A673 (cell line): ENCODE measurements at regions not wholly inside any gene's neighbourhood (a gene's known extent, or its start where the extent isn't known, plus 50 kb on each side); places are given as distances from the start of the nearest gene placed in this dataset.

Source experiments
- BruUV-seq: library from RNA; stranded (reverse); fragments of 400-500 nt; replicated peaks from 2 replicates; lab custom pipeline; 2021; lab: Mats Ljungman, UMichigan
- CTCF ChIA-PET: fragments of 300-600 bp; sonication (Branson Sonifier 250); formaldehyde crosslinking; loops from one replicate; lab custom pipeline; 2022; ENCODE audit warnings: antibody characterized with exemption; lab: Charles Lee
- POLR2A ChIA-PET: fragments of 300-600 bp; sonication (Branson Sonifier 250); formaldehyde crosslinking; loops from one replicate; lab custom pipeline; 2022; ENCODE audit warnings: antibody characterized with exemption; ENCODE audit not compliant: low non-redundant PET; lab: Charles Lee
- DNase-seq: peaks from one replicate; pipeline ENCODE4 v3.0.0-alpha.2; 2015; ENCODE audit warnings: low spot score
- H3K27ac ChIP-seq: fragments of 200-600 bp; sonication (generic); 2 replicates; pipeline ENCODE4 v1.5.1; 2016; ENCODE audit warnings: mixed run types, low read depth, mild to moderate bottlenecking, mixed read lengths, antibody characterized with exemption, low read length; ENCODE audit not compliant: poor library complexity, severe bottlenecking
- H3K27me3 ChIP-seq: fragments of 200-600 bp; sonication (generic); replicated peaks from 2 replicates; pipeline ENCODE4 v1.6.1; 2017; ENCODE audit warnings: mixed run types, low read depth, mild to moderate bottlenecking, mixed read lengths, antibody characterized with exemption, low read length; ENCODE audit not compliant: insufficient read depth, poor library complexity
- H3K36me3 ChIP-seq: fragments of 200-600 bp; sonication (generic); 2 replicates; pipeline ENCODE4 v1.6.1; 2016; ENCODE audit warnings: mixed run types, mild to moderate bottlenecking, mixed read lengths, antibody characterized with exemption, low read length; ENCODE audit not compliant: insufficient read depth, poor library complexity, severe bottlenecking
- H3K4me1 ChIP-seq: fragments of 200-600 bp; sonication (generic); 2 replicates; pipeline ENCODE4 v1.6.1; 2017; ENCODE audit warnings: mixed run types, mild to moderate bottlenecking, mixed read lengths, antibody characterized with exemption, low read length; ENCODE audit not compliant: insufficient read depth, poor library complexity, severe bottlenecking
- H3K4me3 ChIP-seq: fragments of 200-600 bp; sonication (generic); 2 replicates; pipeline ENCODE4 v1.5.1; 2016; ENCODE audit warnings: low read depth, mixed run types, mild to moderate bottlenecking, mixed read lengths, low read length; ENCODE audit not compliant: poor library complexity, severe bottlenecking
- H3K9me3 ChIP-seq: fragments of 200-600 bp; sonication (generic); 2 replicates; pipeline ENCODE4 v1.6.1; 2016; ENCODE audit warnings: mixed run types, low read depth, mild to moderate bottlenecking, mixed read lengths, antibody characterized with exemption, low read length; ENCODE audit not compliant: poor library complexity, severe bottlenecking
- EZH2 ChIP-seq: fragments of 200-600 bp; sonication (generic); IDR thresholded peaks from 2 replicates; pipeline ENCODE4 v1.6.1; 2017; ENCODE audit warnings: borderline replicate concordance, low read depth, mild to moderate bottlenecking, mixed read lengths, antibody characterized with exemption, low read length; ENCODE audit not compliant: poor library complexity, severe bottlenecking
- intact Hi-C: fragments of 100-400 bp; cut with micrococcal nuclease; formaldehyde crosslinking; loops from one replicate; pipeline ENCODE4 v1.10.0; 2022; ENCODE audit not compliant: unreplicated experiment
- TF ChIP-seq, protein P1 (sequence below): fragments of 300-800, 200-600 bp; sonication (generic); conservative IDR thresholded peaks from 2 replicates; pipeline ENCODE4 v1.5.1; 2017; ENCODE audit warnings: low read depth, mild to moderate bottlenecking, antibody characterized with exemption, low read length, moderate library complexity, mixed read lengths

DNA sequence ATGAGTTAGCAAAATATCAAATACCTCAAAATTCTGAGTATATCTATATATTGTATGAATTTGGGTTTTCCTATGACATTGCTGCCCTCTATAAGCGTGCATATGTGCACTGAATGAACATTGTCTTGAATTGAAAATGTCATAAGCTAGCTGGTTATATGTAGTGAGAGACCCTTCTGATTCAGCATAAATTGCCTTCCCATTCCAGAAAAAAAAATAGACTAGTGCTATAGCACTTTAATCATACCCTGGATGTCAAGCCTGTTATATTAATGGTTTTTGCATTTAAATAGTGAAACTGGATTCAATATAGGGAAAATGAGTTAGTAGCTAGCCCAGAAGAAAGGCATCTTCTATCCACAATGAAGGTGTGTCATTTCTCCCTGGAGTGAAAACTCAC is 265.1 kb downstream of the TUSC7 start:
- DNase-seq, result no peak
- intact Hi-C loops, result no loop called here
- no peak overlapping the region for H3K4me3 ChIP-seq
- ChIA-PET CTCF (interaction anchor here (1.0 kb wide), 1 partner anchor 204 kb away, joined by 5 read pairs; no protein-coding TSS in a partner anchor), POLR2A (no interaction called here)
- no peaks in the 10 kb centered on the region for H3K4me1 ChIP-seq
- no peak overlapping the region for H3K27ac ChIP-seq
- no peaks in the 10 kb centered on the region for H3K27me3 ChIP-seq
- no peaks in the 10 kb centered on the region for H3K36me3 ChIP-seq
- no TSS peak for BruUV-seq
- H3K9me3 ChIP-seq, result no peaks in the 10 kb centered on the region
- TF ChIP-seq EZH2, result no peak
- TF ChIP-seq, protein P1, sequence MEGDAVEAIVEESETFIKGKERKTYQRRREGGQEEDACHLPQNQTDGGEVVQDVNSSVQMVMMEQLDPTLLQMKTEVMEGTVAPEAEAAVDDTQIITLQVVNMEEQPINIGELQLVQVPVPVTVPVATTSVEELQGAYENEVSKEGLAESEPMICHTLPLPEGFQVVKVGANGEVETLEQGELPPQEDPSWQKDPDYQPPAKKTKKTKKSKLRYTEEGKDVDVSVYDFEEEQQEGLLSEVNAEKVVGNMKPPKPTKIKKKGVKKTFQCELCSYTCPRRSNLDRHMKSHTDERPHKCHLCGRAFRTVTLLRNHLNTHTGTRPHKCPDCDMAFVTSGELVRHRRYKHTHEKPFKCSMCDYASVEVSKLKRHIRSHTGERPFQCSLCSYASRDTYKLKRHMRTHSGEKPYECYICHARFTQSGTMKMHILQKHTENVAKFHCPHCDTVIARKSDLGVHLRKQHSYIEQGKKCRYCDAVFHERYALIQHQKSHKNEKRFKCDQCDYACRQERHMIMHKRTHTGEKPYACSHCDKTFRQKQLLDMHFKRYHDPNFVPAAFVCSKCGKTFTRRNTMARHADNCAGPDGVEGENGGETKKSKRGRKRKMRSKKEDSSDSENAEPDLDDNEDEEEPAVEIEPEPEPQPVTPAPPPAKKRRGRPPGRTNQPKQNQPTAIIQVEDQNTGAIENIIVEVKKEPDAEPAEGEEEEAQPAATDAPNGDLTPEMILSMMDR, result no peak

- H3K9me3 ChIP-seq, result no peaks in the 10 kb centered on the region
- H3K4me3 ChIP-seq, result no peak overlapping the region
- TF ChIP-seq, protein P1, result no peak
- TF ChIP-seq EZH2, result no peak
- BruUV-seq, result no TSS peak
- H3K4me1 ChIP-seq, result no peaks in the 10 kb centered on the region
- no peak overlapping the region for H3K27ac ChIP-seq
- no peaks in the 10 kb centered on the region for H3K27me3 ChIP-seq
- intact Hi-C loops, result no loop called here
- DNase-seq, result no peak
- CTCF ChIA-PET, result no interaction called here
- H3K36me3 ChIP-seq, result no peaks in the 10 kb centered on the region
- POLR2A ChIA-PET, result no interaction called here
Observed at GRCh38 chr3:116977441-116977840, 267.9 kb downstream of the TUSC7 start.

GRCh38 chr3:116980099-116980498 is 270.5 kb downstream of the TUSC7 start:
- no peak for DNase-seq
- H3K27ac ChIP-seq, result no peak overlapping the region
- POLR2A ChIA-PET, result interaction anchor here (0.6 kb wide), 1 partner anchor 875 kb away, joined by 9 read pairs; no protein-coding TSS in a partner anchor
- TF ChIP-seq EZH2, result no peak
- TF ChIP-seq, protein P1, result no peak
- intact Hi-C loops, result no loop called here
- BruUV-seq, result no TSS peak
- H3K4me3 ChIP-seq, result no peak overlapping the region
- H3K36me3 ChIP-seq, result no peaks in the 10 kb centered on the region
- H3K9me3 ChIP-seq, result no peaks in the 10 kb centered on the region
- CTCF ChIA-PET, result no interaction called here
- no peaks in the 10 kb centered on the region for H3K27me3 ChIP-seq
- no peaks in the 10 kb centered on the region for H3K4me1 ChIP-seq
